Lung (tissue), 11 donors: ENCODE measurements at regions not wholly inside any gene's neighbourhood (a gene's known extent, or its start where the extent isn't known, plus 50 kb on each side); places are given as distances from the start of the nearest gene placed in this dataset.
"Not testable (repeated sequence)": the region's sequence is repeated elsewhere in the genome, so short reads cannot be mapped to it uniquely, and the experiment has no call there.

ENCODE experiments used
- ATAC-seq: fragments of 200-7000 bp; cut with Tn5 transposase; one replicate; pipeline ENCODE4 v1.9.1; 2020; ENCODE audit warnings: moderate number of reproducible peaks; ENCODE audit not compliant: insufficient read depth, low FRiP score
- DNase-seq, 3 donors: peaks; one replicate each; pipeline ENCODE4 v3.0.0-alpha.2; 2013 to 2017
- H3K27ac ChIP-seq, 2 donors: one replicate each; pipeline ENCODE4 v1.5.1; 2013; ENCODE audit warnings: mild to moderate bottlenecking in 2 of 2, moderate library complexity in 2 of 2, control low read depth in 1 of 2, inconsistent platforms in 1 of 2, low read depth in 1 of 2, low read length in 1 of 2
- H3K27me3 ChIP-seq, 3 donors: one replicate each; pipeline ENCODE4 v1.5.1; 2013; ENCODE audit warnings: low read length in 2 of 3; ENCODE audit not compliant: control insufficient read depth in 3 of 3, insufficient read depth in 3 of 3
- H3K36me3 ChIP-seq, 4 donors: one replicate each; pipeline ENCODE4 v1.5.1; 2013; ENCODE audit warnings: low read length in 4 of 4, mild to moderate bottlenecking in 1 of 4, moderate library complexity in 1 of 4; ENCODE audit not compliant: control insufficient read depth in 4 of 4, insufficient read depth in 4 of 4
- H3K4me1 ChIP-seq, 5 donors: one replicate each; pipeline ENCODE4 v1.5.1; 2013; ENCODE audit warnings: low read length in 5 of 5, mild to moderate bottlenecking in 2 of 5, moderate library complexity in 1 of 5; ENCODE audit not compliant: control insufficient read depth in 5 of 5, insufficient read depth in 5 of 5
- H3K4me3 ChIP-seq: one replicate; pipeline ENCODE4 v1.5.1; 2013; ENCODE audit warnings: mild to moderate bottlenecking, control low read depth, moderate library complexity
- H3K9ac ChIP-seq, 2 donors: one replicate each; pipeline ENCODE4 v1.5.1; 2013; ENCODE audit warnings: low read length in 2 of 2, control low read depth in 1 of 2; ENCODE audit not compliant: insufficient read depth in 1 of 2
- H3K9me3 ChIP-seq, 4 donors: one replicate each; pipeline ENCODE4 v1.5.1; 2013; ENCODE audit warnings: low read length in 3 of 4, mild to moderate bottlenecking in 1 of 4, moderate library complexity in 1 of 4; ENCODE audit not compliant: control insufficient read depth in 4 of 4, insufficient read depth in 3 of 4
- CTCF ChIP-seq: IDR thresholded peaks from 2 replicates; pipeline ENCODE4 v1.5.1; 2012; ENCODE audit warnings: mild to moderate bottlenecking; ENCODE audit errors: control extremely low read depth, extremely low read depth
- WGBS, 2 donors: extraction: QIAGEN DNeasy Blood & Tissue Kit; methylation state at CpG; one replicate each; pipeline ENCODE4 v1.1.7; 2013; 5-methylcytosine and 5-hydroxymethylcytosine counted together
- donor health status: control.
- donor health status: control.
- donor health status: Bipolar disorder and iron deficiency.
- donor health status: healthy.
- donor health status: DM: yes; HTN: yes; CAD: no.

GRCh38 chr9:96149533-96150280, 152.3 kb downstream of the HSD17B3 start:
- DNase-seq, result no peak
- Histone ChIP-seq H3K9me3 (no peaks in the 10 kb centered on the region), H3K4me3 (no peak overlapping the region), H3K4me1 (peaks cover 0 to 19% (median 1%) of the 10 kb centered on the region in 5 donors), H3K36me3 (no peaks in the 10 kb centered on the region), H3K27me3 (no peaks in the 10 kb centered on the region), H3K9ac (no peak overlapping the region), H3K27ac (no peak overlapping the region)
- WGBS, 2 donors, result 37 to 43% methylated on average over 13 of the region's 13 CpGs
- TF ChIP-seq CTCF, result no peak
- ATAC-seq, result no peak

GRCh38 chr9:96148634-96149532, 153.1 kb downstream of the HSD17B3 start:
- H3K9me3 ChIP-seq, result no peaks in the 10 kb centered on the region
- DNase-seq (peak in 2 of 3 donors; percentile 79 to 82), ATAC-seq (no peak)
- no peaks in the 10 kb centered on the region for H3K36me3 ChIP-seq
- no peak for TF ChIP-seq CTCF
- no peak overlapping the region for H3K9ac ChIP-seq
- H3K4me1 ChIP-seq, result peaks cover 0 to 19% (median 1%) of the 10 kb centered on the region in 5 donors
- no peak overlapping the region for H3K4me3 ChIP-seq
- H3K27me3 ChIP-seq, result no peaks in the 10 kb centered on the region
- H3K27ac ChIP-seq, result no peak overlapping the region
- WGBS, 2 donors, result 65 to 79% methylated on average over 8 of the region's 8 CpGs

- not testable (repeated sequence) for ATAC-seq, H3K36me3 ChIP-seq, H3K9me3 ChIP-seq, H3K4me3 ChIP-seq, H3K9ac ChIP-seq, H3K27me3 ChIP-seq, DNase-seq, H3K27ac ChIP-seq
- 25 to 58% methylated on average over 11 of the region's 11 CpGs for WGBS, 2 donors
- H3K4me1 ChIP-seq, result peaks cover 0 to 19% (median 1%) of the 10 kb centered on the region in 5 donors
Measured at GRCh38 chr9:96147029-96147428, 154.9 kb downstream of the HSD17B3 start.

GRCh38 chr9:96141666-96142065, 160.3 kb downstream of the HSD17B3 start:
- Histone ChIP-seq H3K27me3 (no peaks in the 10 kb centered on the region), H3K4me1 (peaks cover 0 to 51% (median 20%) of the 10 kb centered on the region in 5 donors)
- 58 to 60% methylated on average over 5 of the region's 5 CpGs for WGBS, 2 donors

More at GRCh38 chr9:96141666-96142065, 160.3 kb downstream of the HSD17B3 start:
- no peak overlapping the region for H3K4me3 ChIP-seq
- H3K9ac ChIP-seq, result no peak overlapping the region
- no peak for DNase-seq
- no peak for ATAC-seq
- H3K9me3 ChIP-seq, result no peaks in the 10 kb centered on the region
- no peak overlapping the region for H3K27ac ChIP-seq
- no peaks in the 10 kb centered on the region for H3K36me3 ChIP-seq
- no peak for TF ChIP-seq CTCF
